ENCODE measurements at regions not wholly inside any gene's neighbourhood (a gene's known extent, or its start where the extent isn't known, plus 50 kb on each side); places are given as distances from the start of the nearest gene placed in this dataset.
"Not testable (repeated sequence)": the region's sequence is repeated elsewhere in the genome, so short reads cannot be mapped to it uniquely, and the experiment has no call there.

DNA sequence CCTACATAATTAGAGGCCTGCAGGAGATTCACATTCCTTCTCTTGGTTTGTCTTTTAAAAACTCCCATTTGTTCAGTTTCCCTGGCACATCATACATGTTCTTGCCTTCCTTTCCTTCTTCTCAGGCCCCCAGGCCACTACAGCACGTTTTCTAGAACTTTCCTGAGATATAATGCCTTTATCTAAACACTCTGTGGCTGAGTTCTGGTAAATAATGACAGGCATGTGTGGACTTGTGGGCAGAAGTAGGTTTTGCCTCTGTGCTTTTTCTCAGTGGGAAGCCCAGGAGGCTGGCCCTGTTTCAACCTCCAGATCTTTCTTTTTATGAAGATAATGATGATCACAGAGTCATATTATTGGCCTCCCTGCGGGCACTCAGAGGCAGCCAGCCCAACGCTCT lies 117.2 kb downstream of the TMX1 start:
- TF ChIP-seq, protein P1, sequence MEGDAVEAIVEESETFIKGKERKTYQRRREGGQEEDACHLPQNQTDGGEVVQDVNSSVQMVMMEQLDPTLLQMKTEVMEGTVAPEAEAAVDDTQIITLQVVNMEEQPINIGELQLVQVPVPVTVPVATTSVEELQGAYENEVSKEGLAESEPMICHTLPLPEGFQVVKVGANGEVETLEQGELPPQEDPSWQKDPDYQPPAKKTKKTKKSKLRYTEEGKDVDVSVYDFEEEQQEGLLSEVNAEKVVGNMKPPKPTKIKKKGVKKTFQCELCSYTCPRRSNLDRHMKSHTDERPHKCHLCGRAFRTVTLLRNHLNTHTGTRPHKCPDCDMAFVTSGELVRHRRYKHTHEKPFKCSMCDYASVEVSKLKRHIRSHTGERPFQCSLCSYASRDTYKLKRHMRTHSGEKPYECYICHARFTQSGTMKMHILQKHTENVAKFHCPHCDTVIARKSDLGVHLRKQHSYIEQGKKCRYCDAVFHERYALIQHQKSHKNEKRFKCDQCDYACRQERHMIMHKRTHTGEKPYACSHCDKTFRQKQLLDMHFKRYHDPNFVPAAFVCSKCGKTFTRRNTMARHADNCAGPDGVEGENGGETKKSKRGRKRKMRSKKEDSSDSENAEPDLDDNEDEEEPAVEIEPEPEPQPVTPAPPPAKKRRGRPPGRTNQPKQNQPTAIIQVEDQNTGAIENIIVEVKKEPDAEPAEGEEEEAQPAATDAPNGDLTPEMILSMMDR (IDR thresholded peaks at IDR 0.05; ENCODE audit: control insufficient read depth, extremely low read depth, insufficient read depth) = no peak
- no peak overlapping the region for H3K4me3 ChIP-seq (ENCODE audit: low read depth, low read length)
- no peak for DNase-seq (ENCODE audit: low read depth)

DNA sequence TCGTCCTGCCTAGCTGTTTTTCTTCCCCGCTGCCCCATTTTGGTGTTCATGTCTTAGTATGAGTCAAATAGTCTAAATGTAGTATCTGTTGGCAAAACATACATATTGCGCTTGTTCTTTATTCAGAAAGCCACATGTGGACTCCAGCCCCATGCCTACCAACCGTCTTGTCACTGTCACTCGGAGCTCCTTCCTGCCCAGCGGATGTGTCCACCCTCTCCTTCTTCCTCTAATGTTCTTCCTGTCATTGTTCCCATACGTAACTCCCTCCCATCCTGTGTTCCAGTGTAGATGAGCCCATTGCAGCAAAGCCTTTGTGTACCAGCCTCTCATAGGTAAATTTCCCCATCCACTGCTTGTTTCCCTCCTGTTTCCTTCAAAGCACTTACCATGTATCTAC lies 120.5 kb downstream of the TMX1 start:
- no peak overlapping the region for H3K4me3 ChIP-seq (ENCODE audit: low read depth, low read length)
- no peak for DNase-seq (ENCODE audit: low read depth)
- TF ChIP-seq, protein P1 (IDR thresholded peaks at IDR 0.05; ENCODE audit: control insufficient read depth, extremely low read depth, insufficient read depth) = no peak

DNA sequence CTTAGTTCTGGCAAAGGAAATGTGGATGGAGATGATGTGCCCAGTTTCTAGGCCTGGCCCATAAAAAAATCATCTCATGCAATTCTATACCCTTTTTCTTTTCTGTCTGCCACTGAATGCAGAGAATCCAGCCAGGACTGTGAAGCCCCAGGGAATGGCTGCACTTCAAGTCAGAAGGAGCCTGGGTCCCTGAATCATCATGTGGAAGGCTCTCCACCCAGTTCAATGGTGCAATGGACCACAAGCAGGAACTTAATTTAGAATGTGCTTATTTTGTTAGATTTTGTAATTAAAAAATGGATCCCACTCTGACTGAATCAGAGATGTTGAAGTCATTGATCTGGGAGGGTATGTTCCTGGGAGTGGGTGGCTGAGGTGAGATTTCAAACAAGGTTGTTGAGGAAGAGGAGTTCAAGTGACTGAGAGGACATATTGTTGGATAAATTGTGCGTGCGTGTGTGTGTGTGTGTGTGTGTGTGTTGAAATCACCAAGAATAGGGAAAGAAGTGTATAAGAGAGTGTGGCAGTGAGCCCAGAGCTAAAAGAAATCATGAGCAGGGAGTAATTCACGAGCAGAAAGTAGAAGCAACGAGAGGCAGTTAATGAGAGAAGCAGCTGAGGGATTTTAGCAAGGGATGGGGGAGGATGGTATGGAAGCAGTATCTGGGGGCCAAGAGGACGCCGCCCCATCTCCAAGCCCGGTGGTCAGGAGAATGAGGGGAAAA lies 125.4 kb downstream of the TMX1 start:
- TF ChIP-seq, protein P1 (IDR thresholded peaks at IDR 0.05; ENCODE audit: control insufficient read depth, extremely low read depth, insufficient read depth) = no peak
- no peak overlapping the region for H3K4me3 ChIP-seq (ENCODE audit: low read depth, low read length)

DNA sequence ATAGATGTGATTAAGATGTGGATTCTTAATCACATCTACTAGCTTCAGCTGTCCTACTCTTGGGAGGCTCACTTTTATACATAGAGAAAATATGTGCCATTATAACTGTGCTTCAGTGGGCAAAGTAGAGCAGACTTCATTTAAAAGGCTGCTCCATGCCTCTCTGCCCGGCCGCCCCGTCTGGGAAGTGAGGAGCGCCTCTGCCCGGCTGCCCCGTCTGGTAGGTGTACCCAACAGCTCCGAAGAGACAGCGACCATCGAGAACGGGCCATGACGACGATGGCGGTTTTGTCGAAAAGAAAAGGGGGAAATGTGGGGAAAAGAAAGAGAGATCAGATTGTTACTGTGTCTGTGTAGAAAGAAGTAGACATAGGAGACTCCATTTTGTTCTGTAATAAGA lies 126.4 kb downstream of the TMX1 start:
- H3K4me3 ChIP-seq (ENCODE audit: low read depth, low read length); DNase-seq (ENCODE audit: low read depth): not testable (repeated sequence)

More for the DNA sequence above, 125.4 kb downstream of the TMX1 start:
- no peak for DNase-seq (ENCODE audit: low read depth)

DNA sequence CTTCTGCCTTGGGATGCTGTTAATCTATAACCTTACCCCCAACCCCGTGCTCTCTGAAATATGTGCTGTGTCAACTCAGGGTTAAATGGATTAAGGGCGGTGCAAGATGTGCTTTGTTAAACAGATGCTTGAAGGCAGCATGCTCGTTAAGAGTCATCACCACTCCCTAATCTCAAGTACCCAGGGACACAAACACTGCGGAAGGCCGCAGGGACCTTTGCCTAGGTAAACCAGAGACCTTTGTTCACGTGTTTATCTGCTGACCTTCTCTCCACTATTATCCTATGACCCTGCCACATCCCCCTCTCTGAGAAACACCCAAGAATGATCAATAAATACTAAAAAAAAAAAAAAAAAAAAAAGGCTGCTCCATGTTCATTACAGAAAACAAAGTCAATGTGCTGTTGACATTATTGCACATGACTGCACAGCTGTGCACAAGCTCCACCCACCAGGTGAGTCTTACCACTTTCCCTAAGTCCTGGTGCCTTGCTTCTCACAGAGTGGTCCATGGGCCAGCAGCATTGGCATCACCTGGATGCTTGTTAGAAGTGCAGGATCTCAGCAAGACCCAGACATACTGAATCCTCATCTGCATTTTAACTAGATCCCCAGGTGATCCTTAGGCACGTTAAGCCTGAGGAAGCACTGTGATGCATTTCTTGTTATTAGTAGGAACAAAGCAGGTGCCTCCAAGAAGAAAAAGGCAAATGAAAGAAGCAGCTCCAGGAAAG lies 127.0 kb downstream of the TMX1 start:
- H3K4me3 ChIP-seq (ENCODE audit: low read depth, low read length); DNase-seq (ENCODE audit: low read depth): not testable (repeated sequence)

DNA sequence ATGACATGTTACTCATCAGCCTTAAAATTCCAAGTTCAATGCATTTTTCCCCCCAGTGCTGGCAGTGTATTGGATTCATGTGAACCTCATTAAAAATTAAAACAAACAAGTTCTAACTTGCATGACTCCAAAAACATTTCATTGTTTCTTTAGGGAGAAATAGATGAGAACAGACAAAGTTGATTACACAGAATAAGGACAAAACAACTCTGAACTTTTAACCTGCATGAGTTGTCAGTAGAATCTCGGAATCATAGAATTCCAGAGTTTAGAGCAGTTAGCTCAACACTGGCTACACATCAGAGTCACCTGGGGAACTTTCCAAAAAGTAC lies 127.5 kb downstream of the TMX1 start:
- no peak for DNase-seq (ENCODE audit: low read depth)
- no peak overlapping the region for H3K4me3 ChIP-seq (ENCODE audit: low read depth, low read length)
- TF ChIP-seq, protein P1 (IDR thresholded peaks at IDR 0.05; ENCODE audit: control insufficient read depth, extremely low read depth, insufficient read depth) = no peak

DNA sequence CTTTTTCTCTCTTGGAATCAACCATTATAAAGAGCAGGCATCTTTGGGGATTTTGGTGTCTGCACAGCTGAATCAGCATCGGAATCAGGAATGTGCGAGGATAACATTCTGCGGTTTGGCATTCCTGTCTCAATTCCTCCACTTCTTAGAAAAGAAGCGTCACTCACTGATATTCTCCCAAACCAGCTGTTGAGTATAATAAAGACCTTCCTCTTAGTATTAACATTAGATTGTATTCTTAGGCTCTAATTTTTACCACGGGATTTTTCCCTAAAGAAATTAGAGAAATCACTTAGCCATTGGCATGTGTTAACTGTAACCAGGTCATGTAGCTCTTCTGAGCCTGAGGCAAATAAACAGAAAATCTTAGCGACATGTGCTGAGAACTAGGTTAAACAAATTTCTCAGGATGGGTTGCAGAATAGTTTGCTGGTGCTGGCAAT lies 128.7 kb downstream of the TMX1 start:
- no peak overlapping the region for H3K4me3 ChIP-seq (ENCODE audit: low read depth, low read length)
- DNase-seq (ENCODE audit: low read depth) = no peak
- TF ChIP-seq, protein P1 (IDR thresholded peaks at IDR 0.05; ENCODE audit: control insufficient read depth, extremely low read depth, insufficient read depth) = no peak

DNA sequence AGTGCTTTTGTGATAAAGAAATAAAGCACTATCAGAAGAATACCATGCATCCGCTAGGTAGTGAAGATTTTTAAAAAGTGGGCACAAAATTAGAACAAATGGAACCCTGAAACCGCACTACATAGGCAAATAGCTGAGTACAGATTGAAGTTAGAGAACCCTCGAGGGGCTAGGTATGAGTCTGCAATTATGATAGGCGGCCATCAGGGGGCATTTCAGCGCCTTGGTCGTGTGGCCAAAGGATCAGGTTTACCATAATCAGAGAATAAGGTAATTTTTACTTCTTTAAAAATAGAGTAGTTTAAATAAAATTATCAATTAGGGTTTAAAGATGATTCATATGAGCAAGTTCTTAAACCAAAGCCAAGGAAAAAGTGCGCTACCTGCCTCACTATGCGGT lies 129.8 kb downstream of the TMX1 start:
- TF ChIP-seq, protein P1 (IDR thresholded peaks at IDR 0.05; ENCODE audit: control insufficient read depth, extremely low read depth, insufficient read depth) = peak; percentile 33
- no peak overlapping the region for H3K4me3 ChIP-seq (ENCODE audit: low read depth, low read length)
- DNase-seq (ENCODE audit: low read depth) = no peak
